Trophoblast cell (in vitro differentiated cells and primary cell): ENCODE measurements at regions not wholly inside any gene's neighbourhood (a gene's known extent, or its start where the extent isn't known, plus 50 kb on each side); places are given as distances from the start of the nearest gene placed in this dataset.

Experiments used
- DNase-seq, 2 donors: peaks; one replicate each; pipeline ENCODE4 v3.0.0-alpha.2; 2016
- H2AFZ ChIP-seq: 2 replicates; pipeline ENCODE4 v1.6.1; 2013; ENCODE audit warnings: low read length, moderate library complexity, mild to moderate bottlenecking; ENCODE audit not compliant: insufficient read depth, poor library complexity
- H2AK5ac ChIP-seq: 2 replicates; pipeline ENCODE4 v1.6.1; 2013; ENCODE audit warnings: mild to moderate bottlenecking, low read length
- H2BK120ac ChIP-seq: 2 replicates; pipeline ENCODE4 v1.6.1; 2013; ENCODE audit warnings: low read length, mild to moderate bottlenecking, moderate library complexity; ENCODE audit not compliant: insufficient read depth, poor library complexity
- H2BK12ac ChIP-seq: 2 replicates; pipeline ENCODE4 v1.6.1; 2013; ENCODE audit warnings: mild to moderate bottlenecking, low read length, moderate library complexity
- H2BK5ac ChIP-seq: 2 replicates; pipeline ENCODE4 v1.6.1; 2013; ENCODE audit warnings: low read length, low read depth, moderate library complexity, mild to moderate bottlenecking; ENCODE audit not compliant: poor library complexity
- H3K14ac ChIP-seq: 2 replicates; pipeline ENCODE4 v1.6.1; 2013; ENCODE audit warnings: mild to moderate bottlenecking, low read length
- H3K18ac ChIP-seq: 2 replicates; pipeline ENCODE4 v1.6.1; 2013; ENCODE audit warnings: mild to moderate bottlenecking, low read length
- H3K23ac ChIP-seq: 2 replicates; pipeline ENCODE4 v1.6.1; 2013; ENCODE audit warnings: low read length
- H3K27ac ChIP-seq: 2 replicates; pipeline ENCODE4 v1.5.1; 2013; ENCODE audit warnings: low read depth, mild to moderate bottlenecking, inconsistent platforms, low read length, moderate library complexity
- H3K27me3 ChIP-seq: 2 replicates; pipeline ENCODE4 v1.6.1; 2013; ENCODE audit warnings: inconsistent platforms, mild to moderate bottlenecking, low read length, moderate library complexity; ENCODE audit not compliant: insufficient read depth
- H3K36me3 ChIP-seq, 2 experiments: 1 replicate in 1 of 2; 2 replicates in 1 of 2; pipeline ENCODE4 v1.6.1; 2013; ENCODE audit warnings: low read length in 2 of 2, mild to moderate bottlenecking in 2 of 2, moderate library complexity in 1 of 2; ENCODE audit not compliant: insufficient read depth in 2 of 2, control insufficient read depth in 1 of 2
- H3K4ac ChIP-seq: 2 replicates; pipeline ENCODE4 v1.6.1; 2013; ENCODE audit warnings: low read depth, mild to moderate bottlenecking, low read length, moderate library complexity
- H3K4me1 ChIP-seq, 2 experiments: 1 replicate in 1 of 2; 2 replicates in 1 of 2; pipeline ENCODE4 v1.6.1; 2013; ENCODE audit warnings: low read length in 2 of 2, mild to moderate bottlenecking in 2 of 2, moderate library complexity in 1 of 2; ENCODE audit not compliant: insufficient read depth in 2 of 2, control insufficient read depth in 1 of 2
- H3K4me2 ChIP-seq: 2 replicates; pipeline ENCODE4 v1.6.1; 2013; ENCODE audit warnings: inconsistent platforms, mild to moderate bottlenecking, low read length, moderate library complexity
- H3K4me3 ChIP-seq: 2 replicates; pipeline ENCODE4 v1.5.1; 2013; ENCODE audit warnings: mild to moderate bottlenecking, low read depth, low read length, inconsistent platforms
- H3K79me1 ChIP-seq: one replicate; pipeline ENCODE4 v1.6.1; 2013; ENCODE audit warnings: low read length
- H3K79me2 ChIP-seq: 2 replicates; pipeline ENCODE4 v1.6.1; 2013; ENCODE audit warnings: low read length, mild to moderate bottlenecking; ENCODE audit not compliant: control insufficient read depth, insufficient read depth, poor library complexity
- H3K9ac ChIP-seq: 2 replicates; pipeline ENCODE4 v1.6.1; 2013; ENCODE audit warnings: mild to moderate bottlenecking, low read length
- H3K9me3 ChIP-seq: 2 replicates; pipeline ENCODE4 v1.6.1; 2013; ENCODE audit warnings: low read depth, mild to moderate bottlenecking, control low read depth, inconsistent platforms, low read length; ENCODE audit not compliant: insufficient read depth
- H4K12ac ChIP-seq: 2 replicates; pipeline ENCODE4 v1.6.1; 2013; ENCODE audit warnings: low read depth, mild to moderate bottlenecking, low read length, moderate library complexity
- H4K8ac ChIP-seq: 2 replicates; pipeline ENCODE4 v1.6.1; 2013; ENCODE audit warnings: low read depth, mild to moderate bottlenecking, low read length, moderate library complexity
- H4K91ac ChIP-seq: one replicate; pipeline ENCODE4 v1.6.1; 2013; ENCODE audit warnings: low read depth, mild to moderate bottlenecking, low read length, moderate library complexity
- WGBS: extraction: QIAGEN DNeasy Blood & Tissue Kit; methylation state at CpG from one replicate; pipeline ENCODE4 v1.1.7; 2013; ENCODE audit warnings: missing lambda C conversion rate; ENCODE audit not compliant: insufficient read length, insufficient coverage; ENCODE audit errors: extremely low coverage; 5-methylcytosine and 5-hydroxymethylcytosine counted together

- no peak overlapping the region for H2AK5ac ChIP-seq
- no CpG with 5 or more reads among the region's 1 CpG for WGBS
- no peak overlapping the region for H4K12ac ChIP-seq
- H3K4me3 ChIP-seq = no peak overlapping the region
- H3K9me3 ChIP-seq = no peaks in the 10 kb centered on the region
- H3K4me2 ChIP-seq = no peak overlapping the region
- H2BK5ac ChIP-seq = no peak overlapping the region
- H3K18ac ChIP-seq = no peak overlapping the region
- H4K91ac ChIP-seq = no peak overlapping the region
- H3K79me2 ChIP-seq = no peaks in the 10 kb centered on the region
- no peaks in the 10 kb centered on the region for H3K36me3 ChIP-seq
- no peak overlapping the region for H3K14ac ChIP-seq
- no peaks in the 10 kb centered on the region for H3K27me3 ChIP-seq
- no peak overlapping the region for H3K27ac ChIP-seq
- no peak overlapping the region for H3K23ac ChIP-seq
- H2BK12ac ChIP-seq = no peak overlapping the region
- peaks cover 2% of the 10 kb centered on the region for H3K79me1 ChIP-seq
- no peak overlapping the region for H4K8ac ChIP-seq
- DNase-seq = no peak
- no peak overlapping the region for H2BK120ac ChIP-seq
- H3K9ac ChIP-seq = no peak overlapping the region
- no peak overlapping the region for H2AFZ ChIP-seq
- H3K4ac ChIP-seq = no peak overlapping the region
- H3K4me1 ChIP-seq = no peaks in the 10 kb centered on the region
Observed at GRCh38 chr1:173303984-173304383, 96.9 kb upstream of the TNFSF4 start.

GRCh38 chr1:173304529-173305227 lies 97.5 kb upstream of the TNFSF4 start:
- no peak overlapping the region for H4K8ac ChIP-seq
- no peaks in the 10 kb centered on the region for H3K4me1 ChIP-seq
- H3K27ac ChIP-seq = no peak overlapping the region
- no peak overlapping the region for H3K4me3 ChIP-seq
- no peak overlapping the region for H3K4ac ChIP-seq
- no peaks in the 10 kb centered on the region for H3K9me3 ChIP-seq
- no peak overlapping the region for H2BK5ac ChIP-seq
- H3K36me3 ChIP-seq = no peaks in the 10 kb centered on the region
- no peaks in the 10 kb centered on the region for H3K79me2 ChIP-seq
- H3K18ac ChIP-seq = no peak overlapping the region
- H2BK12ac ChIP-seq = no peak overlapping the region
- H4K91ac ChIP-seq = no peak overlapping the region
- no CpG with 5 or more reads among the region's 1 CpG for WGBS
- no peak overlapping the region for H3K14ac ChIP-seq
- peak overlapping the region; percentile 44 for H3K23ac ChIP-seq
- no peak overlapping the region for H3K4me2 ChIP-seq
- peaks cover 2% of the 10 kb centered on the region for H3K79me1 ChIP-seq
- no peak overlapping the region for H4K12ac ChIP-seq
- H3K9ac ChIP-seq = no peak overlapping the region
- no peak overlapping the region for H2AK5ac ChIP-seq
- H2AFZ ChIP-seq = no peak overlapping the region
- no peaks in the 10 kb centered on the region for H3K27me3 ChIP-seq
- no peak overlapping the region for H2BK120ac ChIP-seq
- DNase-seq = no peak

GRCh38 chr1:173307845-173308244 lies 100.7 kb upstream of the TNFSF4 start:
- no peaks in the 10 kb centered on the region for H3K36me3 ChIP-seq
- H3K9ac ChIP-seq = no peak overlapping the region
- no peaks in the 10 kb centered on the region for H3K9me3 ChIP-seq
- H3K23ac ChIP-seq = no peak overlapping the region
- no peak overlapping the region for H4K8ac ChIP-seq
- no peak overlapping the region for H4K91ac ChIP-seq
- no peak overlapping the region for H3K14ac ChIP-seq
- DNase-seq = no peak
- no peak overlapping the region for H2BK12ac ChIP-seq
- H3K18ac ChIP-seq = no peak overlapping the region
- no peak overlapping the region for H2BK120ac ChIP-seq
- H3K79me1 ChIP-seq = peaks cover 2% of the 10 kb centered on the region
- H4K12ac ChIP-seq = no peak overlapping the region
- no peak overlapping the region for H3K27ac ChIP-seq
- no peak overlapping the region for H2BK5ac ChIP-seq
- no peak overlapping the region for H2AK5ac ChIP-seq
- H3K4me3 ChIP-seq = no peak overlapping the region
- H2AFZ ChIP-seq = no peak overlapping the region
- H3K79me2 ChIP-seq = no peaks in the 10 kb centered on the region
- WGBS = no CpG with 5 or more reads among the region's 1 CpG
- no peak overlapping the region for H3K4ac ChIP-seq
- H3K4me1 ChIP-seq = no peaks in the 10 kb centered on the region
- H3K27me3 ChIP-seq = no peaks in the 10 kb centered on the region
- H3K4me2 ChIP-seq = no peak overlapping the region

DNA sequence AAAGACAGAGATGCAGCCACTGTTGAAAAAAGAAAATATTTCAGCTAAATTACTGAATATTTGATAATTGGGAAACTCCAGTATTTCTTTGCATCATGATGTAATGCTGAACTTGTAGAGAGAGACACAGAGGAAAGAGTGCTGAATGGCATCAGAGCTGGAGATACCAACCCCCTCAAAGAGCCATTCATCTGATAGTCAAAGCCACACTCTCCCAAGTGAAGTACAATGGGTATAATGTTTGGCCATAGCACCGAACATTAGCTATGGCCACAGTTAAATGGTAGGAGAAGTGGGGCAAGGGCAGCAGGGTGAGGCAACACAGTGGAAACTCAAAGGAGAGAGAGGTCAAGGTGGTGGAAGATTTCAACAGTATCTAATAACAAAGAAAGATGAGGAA lies 107.5 kb upstream of the TNFSF4 start:
- WGBS = no CpG with 5 or more reads among the region's 1 CpG

More for the DNA sequence above, 107.5 kb upstream of the TNFSF4 start:
- no peaks in the 10 kb centered on the region for H3K4me1 ChIP-seq
- H3K23ac ChIP-seq = no peak overlapping the region
- no peaks in the 10 kb centered on the region for H3K27me3 ChIP-seq
- no peak overlapping the region for H3K27ac ChIP-seq
- H2BK12ac ChIP-seq = no peak overlapping the region
- H3K9me3 ChIP-seq = no peaks in the 10 kb centered on the region
- H3K4ac ChIP-seq = no peak overlapping the region
- no peak overlapping the region for H4K12ac ChIP-seq
- no peak overlapping the region for H3K4me3 ChIP-seq
- no peak overlapping the region for H3K18ac ChIP-seq
- H3K4me2 ChIP-seq = no peak overlapping the region
- H2AK5ac ChIP-seq = no peak overlapping the region
- H3K36me3 ChIP-seq = no peaks in the 10 kb centered on the region
- H2BK120ac ChIP-seq = no peak overlapping the region
- no peaks in the 10 kb centered on the region for H3K79me2 ChIP-seq
- no peak overlapping the region for H4K8ac ChIP-seq
- H2AFZ ChIP-seq = no peak overlapping the region
- H2BK5ac ChIP-seq = no peak overlapping the region
- H3K79me1 ChIP-seq = no peaks in the 10 kb centered on the region
- no peak overlapping the region for H4K91ac ChIP-seq
- H3K9ac ChIP-seq = no peak overlapping the region
- DNase-seq = no peak
- H3K14ac ChIP-seq = no peak overlapping the region
